K562 (cell line): ENCODE measurements at regions not wholly inside any gene's neighbourhood (a gene's known extent, or its start where the extent isn't known, plus 50 kb on each side); places are given as distances from the start of the nearest gene placed in this dataset.

Experiments
- ATAC-seq: fragments of 200-7000 bp; cut with Tn5 transposase; 3 replicates; pipeline ENCODE4 v1.9.1; 2020; ENCODE audit warnings: moderate library complexity
- BruUV-seq: library from RNA; stranded (reverse); fragments of 400-500 nt; replicated peaks from 2 replicates; lab custom pipeline; 2021; lab: Mats Ljungman, UMichigan
- CTCF ChIA-PET: fragments of 300-600 bp; formaldehyde crosslinking; extraction: SDS; loops from one replicate; lab custom pipeline; 2021; ENCODE audit warnings: low intra/inter-chr PET ratio; lab: Yijun Ruan, JAX
- POLR2A ChIA-PET: fragments of 300-600, 350-650 bp; sonication (Branson Sonifier 250); formaldehyde crosslinking; extraction: SDS; loops from one replicate; lab custom pipeline; 2021; ENCODE audit warnings: antibody characterized with exemption, inconsistent platforms; lab: Yijun Ruan, JAX
- DNase-seq, 4 experiments: peaks; one replicate each; pipeline versions ENCODE4 v3.0.0 to v3.0.0-alpha.2; 2011 to 2018; ENCODE audit warnings: low spot score in 3 of 4, mixed read lengths in 3 of 4; ENCODE audit errors: extremely low read depth in 1 of 4
- FAIRE-seq: peaks from 2 replicates; lab custom pipeline; 2011; peaks lifted over from hg19 to GRCh38; lab: Jason Lieb, UNC
- H2AFZ ChIP-seq: 2 replicates; pipeline ENCODE4 v1.6.0; 2011; ENCODE audit warnings: low read depth, low read length, control low read depth, inconsistent platforms
- H3K27ac ChIP-seq: fragments of 200-600 bp; 3 replicates; pipeline ENCODE4 v1.8.0; 2011; ENCODE audit warnings: low read depth, mild to moderate bottlenecking, control low read depth, inconsistent platforms, low read length, moderate library complexity, mixed read lengths; ENCODE audit errors: extremely low read depth
- H3K27me3 ChIP-seq, 2 experiments: fragments of 300-600 bp in 1 of 2; 2 replicates in 1 of 2; 3 replicates in 1 of 2; pipeline versions ENCODE4 v1.6.0 to v1.8.0; 2011; ENCODE audit warnings: inconsistent platforms in 2 of 2, low read length in 2 of 2, mild to moderate bottlenecking in 1 of 2, mixed read lengths in 1 of 2, moderate library complexity in 1 of 2; ENCODE audit not compliant: control insufficient read depth in 2 of 2, insufficient read depth in 2 of 2
- H3K36me3 ChIP-seq: fragments of 300-600 bp; 3 replicates; pipeline ENCODE4 v1.8.0; 2011; ENCODE audit warnings: mild to moderate bottlenecking, low read length, inconsistent platforms; ENCODE audit not compliant: control insufficient read depth, insufficient read depth
- H3K4me1 ChIP-seq, 2 experiments: fragments of 200-600 bp in 1 of 2; replicated peaks in 1 of 2; 2 replicates in 1 of 2; 3 replicates in 1 of 2; pipeline versions ENCODE4 v1.5.1 to v1.8.0; 2011; ENCODE audit warnings: inconsistent platforms in 2 of 2, low read length in 2 of 2, mild to moderate bottlenecking in 1 of 2, mixed read lengths in 1 of 2, moderate library complexity in 1 of 2; ENCODE audit not compliant: control insufficient read depth in 2 of 2, insufficient read depth in 2 of 2
- H3K4me2 ChIP-seq: 2 replicates; pipeline ENCODE4 v1.6.1; 2011; ENCODE audit warnings: low read length, control low read depth, inconsistent platforms, mixed read lengths; ENCODE audit not compliant: insufficient read depth
- H3K4me3 ChIP-seq: fragments of 200-600 bp; sonication (generic), shearing (Covaris generic); 2 replicates; pipeline ENCODE4 v1.5.1; 2016; ENCODE audit warnings: control low read depth, inconsistent platforms
- H3K79me2 ChIP-seq: fragments of 200-600 bp; 3 replicates; pipeline ENCODE4 v1.8.0; 2011; ENCODE audit warnings: low read length, inconsistent platforms; ENCODE audit not compliant: control insufficient read depth, insufficient read depth
- H3K9ac ChIP-seq, 2 experiments: 2 replicates each; pipeline versions ENCODE4 v1.6.0 to v1.6.1; 2011; ENCODE audit warnings: low read depth in 2 of 2, low read length in 2 of 2, control low read depth in 1 of 2, inconsistent platforms in 1 of 2, mild to moderate bottlenecking in 1 of 2, mixed read lengths in 1 of 2; ENCODE audit not compliant: insufficient read depth in 1 of 2
- H3K9me1 ChIP-seq: one replicate; pipeline ENCODE4 v1.6.0; 2011; ENCODE audit warnings: inconsistent platforms, mild to moderate bottlenecking, low read length, moderate library complexity; ENCODE audit not compliant: control insufficient read depth, insufficient read depth
- H3K9me3 ChIP-seq: replicated peaks from 2 replicates; pipeline ENCODE4 v1.5.1; 2011; ENCODE audit warnings: low read depth, low read length, inconsistent platforms; ENCODE audit not compliant: control insufficient read depth, insufficient read depth
- H4K20me1 ChIP-seq: replicated peaks from 2 replicates; pipeline ENCODE4 v1.6.1; 2011; ENCODE audit warnings: low read length, inconsistent platforms, mixed read lengths; ENCODE audit not compliant: control insufficient read depth, insufficient read depth
- DIDO1 ChIP-seq: fragments of 450-650 bp; IDR thresholded peaks from 2 replicates; pipeline ENCODE4 v1.6.1; 2016; ENCODE audit warnings: low read depth, missing biosample characterization, missing genetic modification characterization
- HDAC1 ChIP-seq, 2 experiments: fragments of 450-650 bp; IDR thresholded peaks; 2 replicates each; pipeline ENCODE4 v1.6.1; 2016 to 2017; ENCODE audit warnings: inconsistent platforms in 1 of 2, mild to moderate bottlenecking in 1 of 2, moderate library complexity in 1 of 2
- NRF1 ChIP-seq, 2 experiments: fragments of 450-650 bp; IDR thresholded peaks in 1 of 2; conservative IDR thresholded peaks in 1 of 2; 2 replicates each; pipeline ENCODE4 v1.6.1; 2014; ENCODE audit warnings: mild to moderate bottlenecking in 2 of 2
- PML ChIP-seq: IDR thresholded peaks from 2 replicates; pipeline ENCODE4 v1.6.1; 2012; ENCODE audit warnings: low read length, inconsistent platforms
- RBM15 ChIP-seq: fragments of 200-400 bp; formaldehyde crosslinking; IDR thresholded peaks from 2 replicates; pipeline ENCODE4 v1.6.1; 2018; ENCODE audit warnings: mild to moderate bottlenecking, low read length, moderate library complexity; ENCODE audit not compliant: insufficient read depth
- ZNF175 ChIP-seq: fragments of 200-800 bp; sonication (Bioruptor generic); IDR thresholded peaks from 2 replicates; pipeline ENCODE4 v1.6.1; 2016; ENCODE audit warnings: low read depth, mild to moderate bottlenecking, missing genetic modification characterization, missing compliant biosample characterization
- ZNF707 ChIP-seq: fragments of 250-450 bp; sonication (Bioruptor Pico); conservative IDR thresholded peaks from 2 replicates; pipeline ENCODE4 v1.8.0; 2022; ENCODE audit warnings: inconsistent platforms, mild to moderate bottlenecking, moderate library complexity
- WGBS: fragments of 100-300 bp; shearing (Covaris generic); methylation state at CpG from one replicate; pipeline ENCODE4 v1.1.6; 2016; ENCODE audit warnings: low coverage, mixed read lengths; ENCODE audit not compliant: insufficient coverage; ENCODE audit errors: missing lambda C conversion rate; 5-methylcytosine and 5-hydroxymethylcytosine counted together
- in situ Hi-C: fragments of 300-500 bp; cut with MboI; formaldehyde crosslinking; loops from 4 replicates; pipeline ENCODE4 v1.15.0; 2018; ENCODE audit warnings: inconsistent platforms, mixed read lengths
- intact Hi-C: fragments of 100-400 bp; cut with micrococcal nuclease; formaldehyde crosslinking; loops from 2 replicates; pipeline ENCODE4 v1.14.2; 2022
- TF ChIP-seq, protein P1 (sequence below): sonication (generic); formaldehyde crosslinking; IDR thresholded peaks from 2 replicates; pipeline ENCODE4 v1.8.0; 2023; ENCODE audit warnings: mild to moderate bottlenecking, missing genetic modification reagents
- TF ChIP-seq, protein P2 (sequence below): fragments of 450-650 bp; formaldehyde crosslinking; IDR thresholded peaks from 2 replicates; pipeline ENCODE4 v1.4.0; 2020; ENCODE audit warnings: mild to moderate bottlenecking, moderate library complexity
- TF ChIP-seq, protein P3 (sequence below): fragments of 450-650 bp; IDR thresholded peaks from 2 replicates; pipeline ENCODE4 v1.6.1; 2016; ENCODE audit warnings: missing biosample characterization, missing genetic modification characterization
- TF ChIP-seq, protein P4 (sequence below): fragments of 450-650 bp; IDR thresholded peaks from 2 replicates; pipeline ENCODE4 v1.6.1; 2017; ENCODE audit warnings: antibody characterized with exemption

DNA sequence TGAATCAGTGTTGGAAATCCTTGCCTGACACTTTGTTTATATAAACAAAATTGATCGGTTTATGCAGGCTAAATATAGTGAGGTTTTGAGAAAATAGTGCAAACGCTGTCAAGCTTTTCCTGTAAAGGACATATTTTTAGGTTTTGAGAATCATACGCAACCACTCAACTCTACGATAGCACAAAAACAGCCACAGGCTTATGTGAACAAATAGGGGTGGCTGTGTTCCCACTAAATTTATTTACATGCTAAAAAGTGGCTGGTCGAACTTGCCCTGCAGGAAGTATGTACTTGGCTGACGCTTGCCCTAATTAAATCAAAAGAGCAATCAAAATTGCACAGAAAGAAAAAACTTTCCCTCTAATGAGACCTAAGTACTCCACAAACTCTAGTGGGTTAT lies 234.7 kb upstream of the CACNA2D1 start:
- BruUV-seq: no TSS peak

More for the DNA sequence above, 234.7 kb upstream of the CACNA2D1 start:
- ChIA-PET POLR2A (no interaction called here), CTCF (no interaction called here)
- Histone ChIP-seq H4K20me1 (no peaks in the 10 kb centered on the region), H3K4me3 (no peak overlapping the region), H2AFZ (no peak overlapping the region), H3K27me3 (no peaks in the 10 kb centered on the region), H3K36me3 (no peaks in the 10 kb centered on the region), H3K4me1 (no peaks in the 10 kb centered on the region), H3K4me2 (no peak overlapping the region), H3K9me3 (peaks cover 4% of the 10 kb centered on the region; the same call in 1 of the 2 replicates), H3K79me2 (no peaks in the 10 kb centered on the region), H3K27ac (no peak overlapping the region), H3K9ac (no peak overlapping the region), H3K9me1 (no peaks in the 10 kb centered on the region)
- FAIRE-seq (no peak), ATAC-seq (no peak), DNase-seq (no peak)
- intact Hi-C loops (no loop called here), in situ Hi-C loops (no loop called here)
- TF ChIP-seq, protein P1, sequence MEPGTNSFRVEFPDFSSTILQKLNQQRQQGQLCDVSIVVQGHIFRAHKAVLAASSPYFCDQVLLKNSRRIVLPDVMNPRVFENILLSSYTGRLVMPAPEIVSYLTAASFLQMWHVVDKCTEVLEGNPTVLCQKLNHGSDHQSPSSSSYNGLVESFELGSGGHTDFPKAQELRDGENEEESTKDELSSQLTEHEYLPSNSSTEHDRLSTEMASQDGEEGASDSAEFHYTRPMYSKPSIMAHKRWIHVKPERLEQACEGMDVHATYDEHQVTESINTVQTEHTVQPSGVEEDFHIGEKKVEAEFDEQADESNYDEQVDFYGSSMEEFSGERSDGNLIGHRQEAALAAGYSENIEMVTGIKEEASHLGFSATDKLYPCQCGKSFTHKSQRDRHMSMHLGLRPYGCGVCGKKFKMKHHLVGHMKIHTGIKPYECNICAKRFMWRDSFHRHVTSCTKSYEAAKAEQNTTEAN (CRISPR knock-in tag): no peak
- TF ChIP-seq, protein P2, sequence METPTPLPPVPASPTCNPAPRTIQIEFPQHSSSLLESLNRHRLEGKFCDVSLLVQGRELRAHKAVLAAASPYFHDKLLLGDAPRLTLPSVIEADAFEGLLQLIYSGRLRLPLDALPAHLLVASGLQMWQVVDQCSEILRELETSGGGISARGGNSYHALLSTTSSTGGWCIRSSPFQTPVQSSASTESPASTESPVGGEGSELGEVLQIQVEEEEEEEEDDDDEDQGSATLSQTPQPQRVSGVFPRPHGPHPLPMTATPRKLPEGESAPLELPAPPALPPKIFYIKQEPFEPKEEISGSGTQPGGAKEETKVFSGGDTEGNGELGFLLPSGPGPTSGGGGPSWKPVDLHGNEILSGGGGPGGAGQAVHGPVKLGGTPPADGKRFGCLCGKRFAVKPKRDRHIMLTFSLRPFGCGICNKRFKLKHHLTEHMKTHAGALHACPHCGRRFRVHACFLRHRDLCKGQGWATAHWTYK: no peak
- no peak for TF ChIP-seq ZNF707 (CRISPR knock-in tag)
- TF ChIP-seq ZNF175 (CRISPR knock-in tag): no peak
- TF ChIP-seq NRF1 (conservative IDR thresholded peaks at IDR 0.05 in 1 of 2, IDR thresholded peaks at IDR 0.05 in 1 of 2): no peak
- TF ChIP-seq PML: no peak
- TF ChIP-seq DIDO1 (tag): no peak
- TF ChIP-seq HDAC1 (IDR thresholded peaks at IDR 0.05): no peak
- TF ChIP-seq, protein P3, sequence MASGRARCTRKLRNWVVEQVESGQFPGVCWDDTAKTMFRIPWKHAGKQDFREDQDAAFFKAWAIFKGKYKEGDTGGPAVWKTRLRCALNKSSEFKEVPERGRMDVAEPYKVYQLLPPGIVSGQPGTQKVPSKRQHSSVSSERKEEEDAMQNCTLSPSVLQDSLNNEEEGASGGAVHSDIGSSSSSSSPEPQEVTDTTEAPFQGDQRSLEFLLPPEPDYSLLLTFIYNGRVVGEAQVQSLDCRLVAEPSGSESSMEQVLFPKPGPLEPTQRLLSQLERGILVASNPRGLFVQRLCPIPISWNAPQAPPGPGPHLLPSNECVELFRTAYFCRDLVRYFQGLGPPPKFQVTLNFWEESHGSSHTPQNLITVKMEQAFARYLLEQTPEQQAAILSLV (tag): no peak
- no peak for TF ChIP-seq RBM15
- TF ChIP-seq, protein P4, sequence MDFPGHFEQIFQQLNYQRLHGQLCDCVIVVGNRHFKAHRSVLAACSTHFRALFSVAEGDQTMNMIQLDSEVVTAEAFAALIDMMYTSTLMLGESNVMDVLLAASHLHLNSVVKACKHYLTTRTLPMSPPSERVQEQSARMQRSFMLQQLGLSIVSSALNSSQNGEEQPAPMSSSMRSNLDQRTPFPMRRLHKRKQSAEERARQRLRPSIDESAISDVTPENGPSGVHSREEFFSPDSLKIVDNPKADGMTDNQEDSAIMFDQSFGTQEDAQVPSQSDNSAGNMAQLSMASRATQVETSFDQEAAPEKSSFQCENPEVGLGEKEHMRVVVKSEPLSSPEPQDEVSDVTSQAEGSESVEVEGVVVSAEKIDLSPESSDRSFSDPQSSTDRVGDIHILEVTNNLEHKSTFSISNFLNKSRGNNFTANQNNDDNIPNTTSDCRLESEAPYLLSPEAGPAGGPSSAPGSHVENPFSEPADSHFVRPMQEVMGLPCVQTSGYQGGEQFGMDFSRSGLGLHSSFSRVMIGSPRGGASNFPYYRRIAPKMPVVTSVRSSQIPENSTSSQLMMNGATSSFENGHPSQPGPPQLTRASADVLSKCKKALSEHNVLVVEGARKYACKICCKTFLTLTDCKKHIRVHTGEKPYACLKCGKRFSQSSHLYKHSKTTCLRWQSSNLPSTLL: no peak
- WGBS: 8% methylated on average over 6 of the region's 6 CpGs
